HepG2 (cell line): ENCODE measurements at regions not wholly inside any gene's neighbourhood (a gene's known extent, or its start where the extent isn't known, plus 50 kb on each side); places are given as distances from the start of the nearest gene placed in this dataset.

Source experiments
- ATAC-seq: fragments of 200-7000 bp; cut with Tn5 transposase; 3 replicates; pipeline ENCODE4 v1.9.1; 2020; ENCODE audit warnings: mild to moderate bottlenecking, moderate library complexity
- BruUV-seq: library from RNA; stranded (reverse); fragments of 400-500 nt; replicated peaks from 2 replicates; lab custom pipeline; 2021; lab: Mats Ljungman, UMichigan
- CTCF ChIA-PET: fragments of 300-600 bp; formaldehyde crosslinking; extraction: SDS; loops from one replicate; lab custom pipeline; 2021; ENCODE audit warnings: low total read pairs, inconsistent platforms, low intra/inter-chr PET ratio; lab: Yijun Ruan, JAX
- POLR2A ChIA-PET: fragments of 350-600 bp; sonication (Branson Sonifier 250); formaldehyde crosslinking; loops from one replicate; lab custom pipeline; 2020; ENCODE audit warnings: antibody characterized with exemption, inconsistent platforms; lab: Yijun Ruan, JAX
- DNase-seq: peaks from one replicate; pipeline ENCODE4 v3.0.0-alpha.2; 2015; ENCODE audit warnings: low spot score
- FAIRE-seq: peaks from 3 replicates; lab custom pipeline; 2011; peaks lifted over from hg19 to GRCh38; lab: Jason Lieb, UNC
- H2AFZ ChIP-seq: one replicate; pipeline ENCODE4 v1.6.1; 2011; ENCODE audit warnings: low read length, inconsistent platforms
- H3K27ac ChIP-seq: fragments of 300-600 bp; 3 replicates; pipeline ENCODE4 v1.8.0; 2011; ENCODE audit warnings: mixed run types, mild to moderate bottlenecking, mixed read lengths, low read length, inconsistent platforms; ENCODE audit not compliant: insufficient read depth; ENCODE audit errors: extremely low read length
- H3K27me3 ChIP-seq, 2 experiments: fragments of 200-600 bp in 1 of 2; 2 replicates in 1 of 2; 3 replicates in 1 of 2; pipeline versions ENCODE4 v1.6.0 to v1.8.0; 2011; ENCODE audit warnings: low read length in 2 of 2, mild to moderate bottlenecking in 2 of 2, moderate library complexity in 2 of 2, inconsistent platforms in 1 of 2; ENCODE audit not compliant: insufficient read depth in 2 of 2, control insufficient read depth in 1 of 2
- H3K36me3 ChIP-seq, 2 experiments: fragments of 200-600 bp in 1 of 2; replicated peaks in 1 of 2; 2 replicates in 1 of 2; 3 replicates in 1 of 2; pipeline versions ENCODE4 v1.5.1 to v1.8.0; 2011; ENCODE audit warnings: low read length in 2 of 2, inconsistent platforms in 1 of 2; ENCODE audit not compliant: insufficient read depth in 2 of 2, control insufficient read depth in 1 of 2
- H3K4me1 ChIP-seq: 2 replicates; pipeline ENCODE4 v1.5.1; 2012; ENCODE audit warnings: low read length, inconsistent platforms; ENCODE audit not compliant: insufficient read depth
- H3K4me2 ChIP-seq: 2 replicates; pipeline ENCODE4 v1.6.0; 2011; ENCODE audit warnings: low read depth, low read length, inconsistent platforms
- H3K4me3 ChIP-seq, 3 experiments: fragments of 200-600 bp in 1 of 3; sonication (generic), shearing (Covaris generic) in 1 of 3; replicated peaks in 1 of 3; 2 replicates each; pipeline ENCODE4 v1.5.1; 2011 to 2016; ENCODE audit warnings: low read length in 3 of 3, inconsistent platforms in 2 of 3, low read depth in 2 of 3, mild to moderate bottlenecking in 2 of 3, control low read depth in 1 of 3, mixed read lengths in 1 of 3; ENCODE audit not compliant: insufficient read depth in 1 of 3
- H3K79me2 ChIP-seq: one replicate; pipeline ENCODE4 v1.6.1; 2011; ENCODE audit warnings: low read length, inconsistent platforms; ENCODE audit not compliant: insufficient read depth
- H3K9ac ChIP-seq: 2 replicates; pipeline ENCODE4 v1.6.0; 2011; ENCODE audit warnings: mild to moderate bottlenecking, low read depth, low read length, inconsistent platforms; ENCODE audit not compliant: insufficient read depth
- H3K9me3 ChIP-seq: 2 replicates; pipeline ENCODE4 v1.5.1; 2012; ENCODE audit warnings: mild to moderate bottlenecking, low read length
- H4K20me1 ChIP-seq: 2 replicates; pipeline ENCODE4 v1.6.0; 2011; ENCODE audit warnings: inconsistent platforms, mild to moderate bottlenecking, low read length, moderate library complexity; ENCODE audit not compliant: insufficient read depth
- ATF2 ChIP-seq: sonication (generic); formaldehyde crosslinking; IDR thresholded peaks from 2 replicates; pipeline ENCODE4 v1.4.0; 2020; ENCODE audit warnings: missing genetic modification reagents
- ERF ChIP-seq: IDR thresholded peaks from 2 replicates; pipeline ENCODE4 v1.6.1; 2018; ENCODE audit warnings: missing biosample characterization, missing genetic modification reagents
- FOXO1 ChIP-seq: sonication (generic); formaldehyde crosslinking; IDR thresholded peaks from 2 replicates; pipeline ENCODE4 v1.4.0; 2020; ENCODE audit warnings: missing genetic modification reagents
- MYPOP ChIP-seq: sonication (generic); formaldehyde crosslinking; IDR thresholded peaks from 2 replicates; pipeline ENCODE4 v1.8.1; 2023; ENCODE audit warnings: mild to moderate bottlenecking, moderate library complexity, missing genetic modification reagents
- NR2F6 ChIP-seq, 2 experiments: IDR thresholded peaks; 2 replicates each; pipeline ENCODE4 v1.6.1; 2016; ENCODE audit warnings: antibody characterized with exemption in 1 of 2, mild to moderate bottlenecking in 1 of 2
- PHF8 ChIP-seq: sonication (generic); formaldehyde crosslinking; IDR thresholded peaks from 2 replicates; pipeline ENCODE4 v1.5.0; 2020; ENCODE audit warnings: missing genetic modification reagents
- REXO4 ChIP-seq: sonication (generic); formaldehyde crosslinking; IDR thresholded peaks from 2 replicates; pipeline ENCODE4 v1.8.0; 2022; ENCODE audit warnings: missing genetic modification reagents, mild to moderate bottlenecking, borderline replicate concordance
- SKI ChIP-seq: fragments of 450-650 bp; IDR thresholded peaks from one replicate; pipeline ENCODE4 v1.6.1; 2018; ENCODE audit warnings: mild to moderate bottlenecking; ENCODE audit not compliant: partially characterized antibody
- TCF12 ChIP-seq, 2 experiments: fragments of 450-650 bp in 1 of 2; sonication (generic) in 1 of 2; formaldehyde crosslinking in 1 of 2; IDR thresholded peaks; 2 replicates each; pipeline versions ENCODE4 v1.6.1 to v1.8.0; 2017 to 2022; ENCODE audit warnings: antibody characterized with exemption in 1 of 2, mild to moderate bottlenecking in 1 of 2, missing genetic modification reagents in 1 of 2, moderate library complexity in 1 of 2
- THAP9 ChIP-seq: sonication (generic); formaldehyde crosslinking; IDR thresholded peaks from 2 replicates; pipeline ENCODE4; 2020; ENCODE audit warnings: missing genetic modification reagents, mild to moderate bottlenecking, borderline replicate concordance
- WIZ ChIP-seq: sonication (generic); formaldehyde crosslinking; IDR thresholded peaks from 2 replicates; pipeline ENCODE4 v1.5.1; 2020; ENCODE audit warnings: mild to moderate bottlenecking, missing genetic modification reagents
- XBP1 ChIP-seq: sonication (generic); formaldehyde crosslinking; IDR thresholded peaks from 2 replicates; pipeline ENCODE4 v1.5.0; 2020; ENCODE audit warnings: missing genetic modification reagents
- ZNF10 ChIP-seq: sonication (generic); formaldehyde crosslinking; IDR thresholded peaks from 2 replicates; pipeline ENCODE4 v1.4.0; 2020; ENCODE audit warnings: mild to moderate bottlenecking, low read depth, missing genetic modification reagents, borderline replicate concordance
- ZNF510 ChIP-seq: sonication (generic); formaldehyde crosslinking; IDR thresholded peaks from 2 replicates; pipeline ENCODE4 v1.4.0; 2020; ENCODE audit warnings: low read depth, mild to moderate bottlenecking, missing genetic modification reagents
- ZNF558 ChIP-seq: sonication (generic); formaldehyde crosslinking; IDR thresholded peaks from 2 replicates; pipeline ENCODE4 v1.9.0; 2022; ENCODE audit warnings: mild to moderate bottlenecking, missing genetic modification reagents, borderline replicate concordance
- ZNF768 ChIP-seq: sonication (generic); formaldehyde crosslinking; IDR thresholded peaks from 2 replicates; pipeline ENCODE4 v1.4.0; 2020; ENCODE audit warnings: missing genetic modification reagents
- ZSCAN30 ChIP-seq: sonication (generic); formaldehyde crosslinking; IDR thresholded peaks from 2 replicates; pipeline ENCODE4 v1.5.0; 2020; ENCODE audit warnings: mild to moderate bottlenecking, missing genetic modification reagents
- WGBS: methylation state at CpG from one replicate; pipeline ENCODE4 v1.1.6; 2017; ENCODE audit warnings: low lambda C conversion rate; 5-methylcytosine and 5-hydroxymethylcytosine counted together
- in situ Hi-C: cut with HindIII; loops from 2 replicates; pipeline ENCODE4 v1.10.0; 2017; ENCODE audit warnings: low pct_unique_long_range_greater_than_20kb; ENCODE audit not compliant: extremely low pct_ligation_motif_present
- intact Hi-C: fragments of 100-400 bp; cut with micrococcal nuclease; formaldehyde crosslinking; loops from one replicate; pipeline ENCODE4 v1.10.0; 2022; ENCODE audit not compliant: unreplicated experiment

GRCh38 chr5:135713161-135713915, 121.1 kb upstream of the SLC25A48 start (continued):
- TF ChIP-seq ZSCAN30 (CRISPR knock-in tag) (no peak), WIZ (no peak)
- TF ChIP-seq, all 625 proteins: peak for 0

- H3K4me3 ChIP-seq = no peak overlapping the region
- peaks cover 2 to 48% of the 10 kb centered on the region in 2 experiments; a peak in 3 of 5 replicates for H3K27me3 ChIP-seq
- H3K79me2 ChIP-seq = no peaks in the 10 kb centered on the region
- TF ChIP-seq MYPOP (CRISPR knock-in tag) (no peak), TCF12 (IDR thresholded peaks at IDR 0.05) (no peak), TCF12 (CRISPR knock-in tag; IDR thresholded peaks at IDR 0.05) (no peak), ZNF10 (CRISPR knock-in tag) (no peak), REXO4 (CRISPR knock-in tag) (no peak), ERF (CRISPR knock-in tag) (no peak), FOXO1 (CRISPR knock-in tag) (no peak), ZNF558 (CRISPR knock-in tag) (no peak), THAP9 (no peak), SKI (no peak), ZNF510 (no peak), NR2F6 (IDR thresholded peaks at IDR 0.05) (no peak), NR2F6 (CRISPR knock-in tag; IDR thresholded peaks at IDR 0.05) (no peak), ZSCAN30 (CRISPR knock-in tag) (no peak), ATF2 (CRISPR knock-in tag) (no peak), ZNF768 (CRISPR knock-in tag) (no peak), XBP1 (no peak), PHF8 (CRISPR knock-in tag) (no peak)
- TF ChIP-seq, all 625 proteins: peak for 0
- Histone ChIP-seq H3K4me1 (peaks cover 12% of the 10 kb centered on the region; the same call in 1 of the 2 replicates), H3K4me2 (no peak overlapping the region), H3K9ac (no peak overlapping the region), H3K27ac (no peak overlapping the region), H4K20me1 (no peaks in the 10 kb centered on the region), H2AFZ (no peak overlapping the region), H3K36me3 (no peaks in the 10 kb centered on the region), H3K9me3 (no peaks in the 10 kb centered on the region)
- POLR2A ChIA-PET = no interaction called here
- DNase-seq (no peak), FAIRE-seq (no peak), ATAC-seq (no peak)
- intact Hi-C loops = no loop called here
- WGBS = 36% methylated on average over 6 of the region's 6 CpGs
- BruUV-seq = no TSS peak
- in situ Hi-C loops = no loop called here
- CTCF ChIA-PET = no interaction called here
Measured at GRCh38 chr5:135711911-135712310, 122.6 kb upstream of the SLC25A48 start.
